ENCODE measurements at regions not wholly inside any gene's neighbourhood (a gene's known extent, or its start where the extent isn't known, plus 50 kb on each side); places are given as distances from the start of the nearest gene placed in this dataset.

DNA sequence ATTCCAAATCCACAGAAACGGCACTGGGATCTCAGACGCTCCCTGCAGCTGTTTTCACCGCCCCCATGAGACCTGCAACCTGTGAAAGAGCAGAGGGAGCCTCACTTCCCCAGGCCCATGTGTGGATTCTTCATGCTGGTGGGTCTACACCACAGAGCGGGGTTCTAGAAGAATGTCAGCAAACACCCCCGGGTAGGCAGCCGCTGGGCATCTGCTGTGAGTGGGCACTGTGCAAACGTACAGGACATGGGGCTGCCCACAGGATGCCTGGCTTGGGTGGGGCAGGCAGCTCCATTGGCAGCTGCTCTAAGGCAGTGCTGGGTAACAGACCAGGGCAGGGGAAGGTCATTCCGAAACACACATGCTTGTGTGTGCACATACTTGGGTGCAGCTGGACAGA lies 174.9 kb downstream of the RBFOX3 start:
- TF ChIP-seq, protein P1, sequence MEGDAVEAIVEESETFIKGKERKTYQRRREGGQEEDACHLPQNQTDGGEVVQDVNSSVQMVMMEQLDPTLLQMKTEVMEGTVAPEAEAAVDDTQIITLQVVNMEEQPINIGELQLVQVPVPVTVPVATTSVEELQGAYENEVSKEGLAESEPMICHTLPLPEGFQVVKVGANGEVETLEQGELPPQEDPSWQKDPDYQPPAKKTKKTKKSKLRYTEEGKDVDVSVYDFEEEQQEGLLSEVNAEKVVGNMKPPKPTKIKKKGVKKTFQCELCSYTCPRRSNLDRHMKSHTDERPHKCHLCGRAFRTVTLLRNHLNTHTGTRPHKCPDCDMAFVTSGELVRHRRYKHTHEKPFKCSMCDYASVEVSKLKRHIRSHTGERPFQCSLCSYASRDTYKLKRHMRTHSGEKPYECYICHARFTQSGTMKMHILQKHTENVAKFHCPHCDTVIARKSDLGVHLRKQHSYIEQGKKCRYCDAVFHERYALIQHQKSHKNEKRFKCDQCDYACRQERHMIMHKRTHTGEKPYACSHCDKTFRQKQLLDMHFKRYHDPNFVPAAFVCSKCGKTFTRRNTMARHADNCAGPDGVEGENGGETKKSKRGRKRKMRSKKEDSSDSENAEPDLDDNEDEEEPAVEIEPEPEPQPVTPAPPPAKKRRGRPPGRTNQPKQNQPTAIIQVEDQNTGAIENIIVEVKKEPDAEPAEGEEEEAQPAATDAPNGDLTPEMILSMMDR (IDR thresholded peaks at IDR 0.05; ENCODE audit: borderline replicate concordance, extremely low read depth, low read length, poor library complexity, severe bottlenecking) = no peak
- TF ChIP-seq EZH2 (IDR thresholded peaks at IDR 0.05; ENCODE audit: borderline replicate concordance, low read depth, low read length, severe bottlenecking) = no peak

Measured in DND-41 (cell line).